NCI-H460 (cell line): ENCODE measurements at regions not wholly inside any gene's neighbourhood (a gene's known extent, or its start where the extent isn't known, plus 50 kb on each side); places are given as distances from the start of the nearest gene placed in this dataset.
"Not testable (repeated sequence)": the region's sequence is repeated elsewhere in the genome, so short reads cannot be mapped to it uniquely, and the experiment has no call there.

Experiments used
- DNase-seq: peaks from one replicate; pipeline ENCODE4 v3.0.0-alpha.2; 2016; ENCODE audit warnings: low read depth; ENCODE audit errors: extremely low read depth

DNA sequence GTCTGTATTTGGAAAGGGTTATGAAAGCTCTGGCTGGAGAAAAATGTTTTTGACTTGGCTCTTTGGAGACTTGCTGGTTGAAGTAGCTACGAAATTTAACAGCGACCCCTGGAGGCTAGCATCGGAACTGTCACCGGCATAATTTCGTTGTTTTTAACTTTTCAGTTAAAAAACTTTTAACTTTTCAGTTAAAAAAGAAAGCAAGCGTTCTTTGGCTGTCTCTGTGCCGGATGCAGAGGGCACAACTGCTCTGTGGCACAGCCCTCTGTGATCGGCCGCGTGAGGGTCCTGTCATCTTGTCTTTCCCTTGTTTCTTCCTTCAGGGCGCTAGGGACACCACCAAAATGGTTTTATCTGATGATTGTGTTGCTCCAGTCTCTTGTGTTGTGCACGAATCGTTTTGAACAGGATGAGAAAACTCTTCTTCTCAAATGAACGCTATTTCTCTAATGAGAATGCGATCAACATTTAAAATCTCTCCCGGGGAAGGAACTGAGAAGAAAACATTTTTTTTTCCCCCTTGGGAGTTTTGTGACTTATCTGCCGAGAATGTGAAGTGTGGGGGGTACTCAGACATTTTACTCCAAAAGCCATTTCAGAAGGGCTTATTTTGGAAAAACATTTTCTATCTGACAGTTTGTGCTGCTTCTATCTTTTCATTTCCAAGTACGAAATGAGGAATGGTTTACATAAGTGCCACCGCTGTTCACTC lies 57.1 kb downstream of the ADCYAP1 start:
- no peak for DNase-seq

DNA sequence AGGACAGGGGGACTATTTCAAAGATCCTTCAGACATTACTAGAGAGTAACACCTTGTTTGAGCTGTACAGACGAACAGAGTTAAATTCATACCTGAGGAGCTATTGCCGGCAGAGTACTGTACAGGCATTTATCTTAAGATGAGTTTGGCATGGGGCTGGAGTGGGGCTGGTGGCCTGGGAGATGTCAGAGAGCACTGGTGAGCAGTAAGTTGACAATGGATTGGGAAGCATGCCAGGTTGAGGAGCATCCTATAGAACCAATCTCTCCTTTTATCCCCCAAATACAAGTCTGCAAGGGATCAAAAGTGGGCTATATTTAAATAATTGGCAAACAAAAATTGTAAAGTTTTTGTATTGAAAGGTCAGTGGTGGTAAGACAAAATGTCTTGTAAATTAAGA lies 58.6 kb downstream of the ADCYAP1 start:
- DNase-seq, result no peak

DNA sequence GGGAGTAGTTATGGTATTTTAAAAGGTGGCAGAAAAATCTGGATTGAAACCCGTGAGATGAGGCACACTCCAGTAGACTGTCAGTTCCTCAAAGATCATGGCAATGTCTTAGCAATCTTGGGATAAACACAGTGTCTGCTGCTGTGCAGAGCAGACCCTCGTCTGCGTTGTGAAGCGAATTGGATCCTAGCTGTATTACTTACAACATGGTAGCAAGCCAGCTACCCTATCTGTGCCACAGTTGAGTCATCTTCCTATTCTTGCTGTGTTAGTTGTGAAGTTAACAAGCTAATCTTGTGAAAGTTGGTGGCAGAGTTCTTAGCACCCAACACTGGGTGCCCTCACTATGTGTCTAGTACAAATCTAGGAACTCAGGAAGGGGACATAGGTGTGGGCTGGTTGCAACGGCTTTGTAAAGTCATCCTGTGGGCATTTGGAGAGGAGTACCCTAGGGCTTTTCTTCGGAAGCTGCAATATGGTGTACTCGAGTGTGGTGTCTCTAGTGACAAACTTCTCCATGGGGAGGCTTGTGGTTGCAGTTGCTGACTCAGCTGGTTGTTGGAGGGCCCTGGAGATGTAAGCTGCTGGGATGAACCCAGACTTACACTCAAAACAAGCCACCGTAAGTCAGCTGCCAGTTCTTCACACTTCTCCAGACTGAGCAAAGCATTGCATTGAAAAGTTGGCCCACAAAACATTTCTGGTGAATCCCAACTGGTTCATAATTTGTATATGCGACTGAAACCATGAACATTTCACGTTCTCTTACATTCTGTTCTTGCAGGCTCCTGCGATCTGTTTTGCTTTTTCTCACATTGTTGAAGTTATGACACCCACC lies 61.5 kb downstream of the ADCYAP1 start:
- DNase-seq, result no peak

DNA sequence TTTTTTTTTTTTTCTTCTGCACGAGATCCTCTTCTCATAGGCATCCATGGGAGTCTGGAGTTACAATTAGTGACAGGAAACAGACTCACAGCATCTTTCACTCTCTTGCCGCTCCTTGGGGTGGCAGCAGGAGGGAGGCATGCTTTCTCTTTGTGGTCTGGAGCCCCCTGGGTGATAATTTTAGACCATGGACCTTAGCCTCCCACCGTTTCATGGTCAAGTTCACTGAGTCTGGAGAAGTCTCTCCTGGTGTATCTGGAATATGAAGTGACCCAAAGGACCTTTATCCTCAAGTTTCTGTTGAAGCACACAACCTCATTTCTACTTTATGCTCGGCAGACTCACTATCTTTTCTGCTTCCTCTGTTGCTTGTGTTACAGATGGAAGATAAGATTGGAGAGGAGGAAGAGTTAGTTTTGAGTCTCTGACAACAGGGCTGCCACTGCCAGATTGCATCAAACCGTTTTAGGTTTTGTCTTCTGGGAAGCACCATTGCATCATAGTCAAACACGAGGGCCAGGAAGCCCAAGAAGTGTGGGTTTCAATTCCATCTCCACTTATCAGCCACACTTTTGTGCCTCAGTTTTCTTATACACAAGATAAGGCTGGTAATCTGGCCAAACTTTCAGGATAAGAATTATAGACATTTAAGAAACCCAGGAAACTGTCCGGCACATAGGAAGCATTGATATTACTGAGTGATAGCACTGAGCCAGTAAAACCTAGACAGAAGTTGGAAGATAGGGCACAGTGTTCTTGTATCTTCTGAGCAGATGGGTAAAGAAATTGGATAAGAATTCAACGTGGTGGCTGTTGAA lies 62.3 kb downstream of the ADCYAP1 start:
- DNase-seq, result no peak

DNA sequence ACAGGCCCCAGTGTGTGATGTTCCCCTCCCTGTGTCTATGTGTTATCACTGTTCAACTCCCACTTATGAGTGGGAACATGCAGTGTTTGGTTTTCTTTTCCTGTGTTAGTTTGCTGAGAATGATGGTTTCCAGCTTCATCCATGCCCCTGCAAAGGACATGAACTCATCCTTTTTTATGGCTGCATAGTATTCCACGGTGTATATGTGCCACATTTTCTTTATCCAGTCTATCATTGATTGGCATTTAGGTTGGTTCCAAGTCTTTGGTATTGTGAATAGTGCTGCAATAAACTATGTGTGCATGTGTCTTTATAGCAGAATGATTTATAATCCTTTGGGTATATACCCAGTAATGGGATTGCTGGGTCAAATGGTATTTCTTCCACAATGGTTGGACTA lies 64.2 kb downstream of the ADCYAP1 start:
- not testable (repeated sequence) for DNase-seq

DNA sequence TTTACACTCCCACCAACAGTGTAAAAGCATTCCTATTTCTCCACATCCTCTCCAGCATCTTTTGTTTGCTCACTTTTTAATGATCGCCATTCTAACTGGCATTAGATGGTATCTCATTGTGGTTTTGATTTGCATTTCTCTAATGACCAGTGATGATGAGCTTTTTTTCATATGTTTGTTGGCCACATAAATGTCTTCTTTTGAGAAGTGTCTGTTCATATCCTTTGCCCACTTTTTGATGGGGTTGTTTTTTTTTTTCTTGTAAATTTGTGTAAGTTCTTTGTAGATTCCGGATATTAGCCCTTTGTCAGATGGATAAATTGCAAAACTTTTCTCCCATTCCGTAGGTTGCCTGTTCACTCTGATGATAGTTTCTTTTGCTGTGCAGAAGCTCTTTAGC lies 64.6 kb downstream of the ADCYAP1 start:
- not testable (repeated sequence) for DNase-seq

DNA sequence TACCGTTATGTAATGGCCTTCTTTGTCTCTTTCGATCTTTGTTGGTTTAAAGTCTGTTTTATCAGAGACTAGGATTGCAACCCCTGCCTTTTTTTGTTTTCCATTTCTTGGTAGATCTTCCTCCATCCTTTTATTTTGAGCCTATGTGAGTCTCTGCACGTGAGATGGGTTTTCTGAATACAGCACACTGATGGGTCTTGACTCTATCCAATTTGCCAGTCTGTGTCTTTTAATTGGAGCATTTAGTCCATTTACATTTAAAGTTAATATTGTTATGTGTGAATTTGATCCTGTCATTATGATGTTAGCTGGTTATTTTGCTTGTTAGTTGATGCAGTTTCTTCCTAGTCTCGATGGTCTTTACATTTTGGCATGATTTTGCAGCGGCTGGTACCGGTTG lies 69.9 kb downstream of the ADCYAP1 start:
- DNase-seq, result not testable (repeated sequence)

DNA sequence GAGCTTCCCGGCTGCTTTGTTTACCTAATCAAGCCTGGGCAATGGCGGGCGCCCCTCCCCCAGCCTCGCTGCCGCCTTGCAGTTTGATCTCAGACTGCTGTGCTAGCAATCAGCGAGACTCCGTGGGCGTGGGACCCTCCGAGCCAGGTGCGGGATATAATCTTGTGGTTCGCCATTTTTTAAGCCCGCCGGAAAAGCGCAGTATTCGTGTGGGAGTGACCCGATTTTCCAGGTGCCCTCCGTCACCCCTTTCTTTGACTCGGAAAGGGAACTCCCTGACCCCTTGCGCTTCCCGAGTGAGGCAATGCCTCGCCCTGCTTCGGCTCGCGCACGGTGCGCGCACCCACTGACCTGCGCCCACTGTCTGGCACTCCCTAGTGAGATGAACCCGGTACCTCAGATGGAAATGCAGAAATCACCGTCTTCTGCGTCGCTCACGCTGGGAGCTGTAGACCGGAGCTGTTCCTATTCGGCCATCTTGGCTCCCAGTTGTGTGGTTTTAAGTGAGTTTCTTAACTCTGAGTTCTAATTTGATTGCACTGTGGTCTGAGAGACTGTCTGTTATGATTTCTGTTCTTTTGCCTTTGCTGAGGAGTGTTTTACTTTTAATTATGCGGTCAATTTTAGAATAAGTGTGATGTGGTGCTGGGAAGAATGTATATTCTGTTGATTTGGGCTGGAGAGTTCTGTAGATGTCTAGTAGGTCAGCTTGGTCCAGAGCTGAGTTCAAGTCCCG lies 71.9 kb downstream of the ADCYAP1 start:
- not testable (repeated sequence) for DNase-seq

DNA sequence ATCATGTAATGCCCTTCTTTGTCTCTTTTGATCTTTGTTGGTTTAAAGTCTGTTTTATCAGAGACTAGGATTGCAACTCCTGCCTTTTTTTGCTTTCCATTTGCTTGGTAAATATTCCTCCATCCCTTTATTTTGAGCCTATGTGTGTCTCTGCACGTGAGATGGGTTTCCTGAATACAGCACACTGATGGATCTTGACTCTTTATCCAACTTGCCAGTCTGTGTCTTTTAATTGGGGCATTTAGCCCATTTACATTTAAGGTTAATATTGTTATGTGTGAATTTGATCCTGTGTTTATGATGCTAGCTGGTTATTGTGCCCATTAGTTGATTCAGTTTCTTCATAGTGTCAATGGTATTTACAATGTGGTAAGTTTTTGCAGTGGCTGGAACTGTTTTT lies 72.7 kb downstream of the ADCYAP1 start:
- DNase-seq, result not testable (repeated sequence)

DNA sequence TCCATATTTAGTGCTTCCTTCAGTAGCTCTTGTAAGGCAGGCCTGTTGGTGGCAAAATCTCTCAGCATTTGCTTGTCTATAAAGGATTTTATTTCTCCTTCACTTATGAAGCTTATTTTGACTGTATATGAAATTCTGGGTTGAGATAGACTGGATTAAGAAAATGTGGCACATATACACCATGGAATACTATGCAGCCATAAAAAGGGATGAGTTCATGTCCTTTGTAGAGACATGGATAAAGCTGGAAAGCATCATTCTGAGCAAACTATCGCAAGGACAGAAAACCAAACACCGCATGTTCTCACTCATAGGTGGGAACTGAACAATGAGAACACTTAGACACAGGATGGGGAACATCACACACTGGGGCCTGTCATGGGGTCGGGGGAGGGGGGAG lies 73.1 kb downstream of the ADCYAP1 start:
- not testable (repeated sequence) for DNase-seq

DNA sequence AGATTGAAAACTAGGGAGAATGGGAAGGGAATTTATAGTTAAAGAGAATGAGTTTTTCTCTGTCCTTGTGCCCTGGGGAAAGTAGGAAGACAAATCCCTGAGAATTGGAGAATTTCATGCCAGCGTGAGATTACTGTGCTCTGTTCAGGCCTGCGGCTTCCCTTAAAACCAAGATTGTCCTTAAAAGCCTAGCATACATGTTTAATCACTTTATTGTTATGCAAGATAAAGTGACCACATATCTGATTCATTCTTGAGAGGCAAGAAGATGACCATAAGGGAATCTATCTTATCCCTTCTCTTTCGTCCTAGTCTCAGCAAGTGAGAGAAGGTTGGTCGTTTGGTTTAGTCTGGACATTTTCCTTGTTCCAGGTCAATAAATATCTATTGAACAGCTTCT lies 75.9 kb downstream of the ADCYAP1 start:
- DNase-seq, result no peak

DNA sequence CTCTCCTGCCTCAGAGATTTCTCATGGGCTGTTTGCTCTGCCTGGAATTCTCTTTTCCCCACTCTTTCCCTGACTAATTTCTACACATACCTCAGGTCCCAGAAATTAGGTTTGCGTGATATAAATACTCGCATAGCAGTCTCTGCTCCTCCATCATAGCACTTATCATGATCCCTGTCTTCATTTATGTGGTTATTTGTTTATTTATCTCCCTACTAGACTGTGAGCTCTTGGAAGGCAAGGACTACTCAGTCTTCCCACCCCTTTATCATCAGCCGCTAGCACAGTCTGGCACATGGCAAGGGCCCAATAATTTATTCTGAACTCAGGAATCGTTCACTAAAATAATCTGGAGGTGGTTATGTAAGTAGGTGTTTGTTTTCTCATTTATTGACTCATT lies 79.3 kb downstream of the ADCYAP1 start:
- no peak for DNase-seq

DNA sequence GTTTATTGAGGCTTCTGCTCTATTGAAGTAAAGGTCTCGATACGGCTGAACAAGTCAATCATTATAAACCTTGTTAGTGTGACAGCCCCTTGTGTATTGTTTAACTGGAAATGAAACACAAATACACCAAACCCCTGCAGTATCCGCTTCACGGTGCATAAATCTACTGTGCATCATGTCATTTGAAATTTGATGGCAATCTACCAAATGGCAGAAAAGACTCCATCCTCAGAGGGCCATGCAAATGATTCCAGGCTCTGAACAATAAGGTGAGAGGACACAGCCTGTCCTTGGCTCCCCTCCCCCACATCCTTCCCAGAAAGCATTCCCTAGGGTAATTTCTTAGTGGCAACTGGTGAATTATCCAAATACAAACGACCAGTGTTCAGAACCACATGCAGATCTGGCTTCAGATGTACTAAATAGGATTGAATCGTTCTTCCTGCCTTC lies 80.6 kb downstream of the ADCYAP1 start:
- peak; percentile 26 for DNase-seq

DNA sequence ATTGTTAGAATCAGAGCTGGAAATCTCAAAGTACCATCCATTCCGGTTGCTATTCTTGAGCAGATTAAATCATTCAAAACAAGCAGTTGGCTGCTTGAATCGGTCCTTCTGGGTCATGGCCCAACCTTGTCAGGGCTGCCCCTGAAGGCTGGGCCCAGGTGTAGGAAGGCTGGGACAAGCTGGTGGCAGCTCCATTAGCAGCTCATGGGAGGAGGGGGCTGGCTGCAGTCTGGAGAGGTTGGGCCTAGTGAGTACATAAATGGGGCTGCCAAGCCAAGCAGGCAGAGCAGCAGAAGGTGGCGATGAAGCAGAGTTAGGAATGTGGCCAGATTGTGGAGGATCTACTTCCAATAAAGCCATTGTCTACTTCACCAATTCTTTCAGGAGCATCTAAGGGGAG lies 81.4 kb downstream of the ADCYAP1 start:
- peak; percentile 38 for DNase-seq

DNA sequence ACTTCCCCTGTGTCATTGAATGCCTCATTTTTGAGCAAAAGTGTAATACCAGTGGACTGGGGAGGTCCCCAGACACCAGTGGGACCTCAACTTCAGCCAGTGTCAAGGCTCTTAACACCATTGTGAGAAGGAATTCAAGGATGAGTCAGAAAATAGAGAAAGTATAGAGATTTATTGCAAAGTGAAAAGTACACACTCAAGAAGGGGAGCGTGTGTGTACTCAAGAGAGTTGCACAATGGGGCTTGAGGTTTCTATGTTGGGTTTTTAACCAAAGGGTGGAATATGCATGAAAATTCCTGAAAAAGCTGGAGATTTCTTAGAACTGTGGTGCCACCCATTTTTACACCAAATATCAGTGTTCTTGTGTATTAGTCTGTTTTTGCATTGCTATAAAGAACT lies 81.9 kb downstream of the ADCYAP1 start:
- DNase-seq, result peak; percentile 62

DNA sequence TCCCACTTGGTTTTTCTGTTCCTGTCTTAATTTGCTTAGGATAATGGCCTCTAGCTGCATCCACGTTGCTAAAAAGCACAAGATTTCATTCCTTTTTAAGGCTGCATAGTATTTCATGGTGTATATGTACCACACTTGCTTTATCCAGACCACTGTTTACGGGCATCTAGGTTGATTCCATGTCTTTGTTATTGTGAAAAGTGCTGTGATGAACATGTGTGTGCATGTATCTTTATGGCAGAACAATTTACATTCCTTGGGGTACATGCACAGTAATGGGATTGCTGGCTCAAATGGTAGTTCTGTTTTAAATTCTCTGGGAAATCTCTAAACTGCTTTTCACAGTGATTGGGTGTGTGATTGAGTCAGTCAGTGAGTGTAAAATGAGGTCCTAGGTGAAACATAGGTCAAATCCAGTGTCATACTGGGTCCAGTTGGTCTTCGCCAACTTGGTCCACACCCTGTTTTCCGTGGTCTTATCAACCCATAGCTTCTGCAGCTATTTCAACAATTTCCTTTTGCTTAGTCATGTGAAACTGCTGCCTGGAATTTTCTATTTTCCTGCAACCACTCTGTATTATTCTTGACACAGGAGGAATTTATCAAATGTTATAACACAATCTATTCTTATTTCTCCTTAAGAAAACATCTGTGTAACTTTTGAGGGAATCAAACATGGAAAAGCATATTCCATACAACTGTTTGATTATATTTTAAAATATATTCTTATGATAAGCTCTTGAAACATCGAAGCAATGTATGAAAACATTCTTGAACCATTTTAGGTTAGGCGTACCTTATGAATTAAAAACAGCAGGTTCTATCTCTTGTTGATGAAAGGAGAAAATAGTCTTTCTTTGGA lies 82.9 kb downstream of the ADCYAP1 start:
- peak; percentile 69 for DNase-seq

DNA sequence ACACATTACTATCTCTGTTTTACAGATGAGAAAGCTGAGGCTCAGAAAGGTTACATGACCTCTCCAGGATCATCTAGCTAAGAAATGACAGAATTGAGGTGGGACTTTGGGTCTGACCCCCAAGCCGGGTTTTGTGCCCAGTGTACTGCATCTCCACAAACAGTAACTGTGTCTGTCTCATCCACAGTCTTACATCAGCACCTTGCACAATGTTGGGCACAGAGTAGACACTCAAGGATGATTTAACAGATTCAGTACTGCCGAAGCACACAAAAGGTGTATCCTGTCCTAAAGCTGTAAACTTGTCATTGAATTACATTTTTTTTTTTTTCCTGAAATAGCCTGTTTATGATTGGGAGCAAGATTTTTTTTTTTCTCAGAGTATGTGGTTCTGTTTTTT lies 84.8 kb downstream of the ADCYAP1 start:
- peak; percentile 38 for DNase-seq

DNA sequence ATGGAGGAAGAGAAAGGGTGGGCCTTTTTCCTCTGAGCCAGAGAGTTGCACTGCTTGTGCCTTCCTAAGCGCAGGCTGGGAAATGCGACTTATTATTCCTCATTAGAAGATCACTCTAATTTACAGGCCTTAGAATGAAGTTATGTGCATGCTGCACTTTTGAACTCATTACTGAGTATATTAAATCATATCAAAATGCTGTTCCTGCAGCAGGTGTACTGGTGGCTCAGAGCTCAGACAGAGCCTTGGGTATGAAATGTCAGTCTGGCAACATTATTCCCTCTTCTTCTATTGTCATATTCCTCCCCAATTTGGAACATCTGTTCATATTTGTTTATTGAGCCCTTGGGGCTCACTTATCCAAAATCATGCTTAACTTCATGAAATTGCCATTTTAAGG lies 85.5 kb downstream of the ADCYAP1 start:
- no peak for DNase-seq

DNA sequence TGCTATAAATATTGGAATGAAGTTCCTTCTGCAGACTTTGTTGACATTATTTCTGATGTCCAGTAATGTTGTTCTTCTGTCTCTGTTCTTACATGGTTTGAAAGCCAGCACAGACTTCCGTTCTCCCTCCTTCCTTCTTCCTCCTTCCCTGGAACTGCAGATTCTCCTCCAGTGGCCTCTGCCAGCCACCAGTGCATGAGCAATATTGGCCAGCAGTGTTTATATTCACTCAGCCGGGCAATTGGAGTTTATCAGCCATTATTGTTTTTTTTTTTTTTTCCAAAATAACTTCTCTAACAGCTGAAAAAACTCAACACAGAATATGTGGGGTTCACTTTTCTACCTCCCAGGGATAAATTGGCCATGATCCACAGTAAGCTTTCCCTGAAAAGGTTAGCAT lies 86.8 kb downstream of the ADCYAP1 start:
- DNase-seq, result no peak

DNA sequence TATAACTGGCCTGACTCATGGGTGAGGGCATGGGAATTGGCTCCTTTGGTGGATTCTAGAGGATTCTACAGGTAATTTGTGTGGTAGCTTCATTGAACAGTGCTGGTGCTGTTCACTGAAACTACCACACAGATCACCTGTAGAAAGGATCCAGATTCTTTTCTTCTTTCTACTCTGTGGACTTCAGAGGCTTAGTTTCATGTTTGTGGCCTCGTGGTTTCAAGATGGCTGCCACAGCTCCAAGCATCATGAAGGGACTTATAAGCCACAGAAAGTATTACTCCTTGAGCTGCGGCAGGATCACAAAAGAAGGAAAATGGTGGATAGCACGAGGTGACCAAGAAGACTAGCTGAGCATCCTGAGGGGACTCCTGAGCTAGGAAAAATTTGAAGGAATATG lies 88.9 kb downstream of the ADCYAP1 start:
- DNase-seq, result no peak
